ENCODE measurements at regions not wholly inside any gene's neighbourhood (a gene's known extent, or its start where the extent isn't known, plus 50 kb on each side); places are given as distances from the start of the nearest gene placed in this dataset.

DNA sequence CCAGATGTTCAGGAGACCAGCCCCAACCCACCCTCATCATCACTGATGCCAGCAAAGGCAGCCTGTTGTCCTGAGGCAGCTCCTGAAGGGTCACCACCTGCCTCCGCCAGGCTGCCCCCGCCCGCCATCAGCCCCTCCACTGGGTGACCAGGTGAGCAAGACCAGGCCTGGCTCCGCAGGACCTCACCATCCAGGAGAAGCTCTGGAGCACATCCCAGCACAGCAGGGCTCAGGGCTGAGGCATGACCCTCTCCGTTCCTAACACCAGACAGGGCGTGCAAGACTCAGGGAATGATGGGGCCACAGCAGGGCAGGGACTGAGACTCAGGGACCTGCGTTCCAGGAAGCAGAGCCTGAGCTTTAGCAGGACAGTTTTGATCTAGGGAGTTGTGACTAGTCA is 218.8 kb upstream of the RAB6C start:
- H3K9me3 ChIP-seq (ENCODE audit: control insufficient read depth in 4 of 4, low read length in 3 of 4), result no peaks in the 10 kb centered on the region
- no peaks in the 10 kb centered on the region for H3K4me1 ChIP-seq (ENCODE audit: control insufficient read depth in 4 of 4, insufficient read depth in 4 of 4, low read length in 3 of 4)
- H3K4me3 ChIP-seq (ENCODE audit: low read depth in 1 of 3, low read length in 3 of 3), result no peak overlapping the region
- no peak overlapping the region for H3K27ac ChIP-seq (ENCODE audit: low read depth in 1 of 2, low read length in 2 of 2)
- WGBS, result 93% methylated on average over 7 of the region's 7 CpGs
- TF ChIP-seq, protein P1, sequence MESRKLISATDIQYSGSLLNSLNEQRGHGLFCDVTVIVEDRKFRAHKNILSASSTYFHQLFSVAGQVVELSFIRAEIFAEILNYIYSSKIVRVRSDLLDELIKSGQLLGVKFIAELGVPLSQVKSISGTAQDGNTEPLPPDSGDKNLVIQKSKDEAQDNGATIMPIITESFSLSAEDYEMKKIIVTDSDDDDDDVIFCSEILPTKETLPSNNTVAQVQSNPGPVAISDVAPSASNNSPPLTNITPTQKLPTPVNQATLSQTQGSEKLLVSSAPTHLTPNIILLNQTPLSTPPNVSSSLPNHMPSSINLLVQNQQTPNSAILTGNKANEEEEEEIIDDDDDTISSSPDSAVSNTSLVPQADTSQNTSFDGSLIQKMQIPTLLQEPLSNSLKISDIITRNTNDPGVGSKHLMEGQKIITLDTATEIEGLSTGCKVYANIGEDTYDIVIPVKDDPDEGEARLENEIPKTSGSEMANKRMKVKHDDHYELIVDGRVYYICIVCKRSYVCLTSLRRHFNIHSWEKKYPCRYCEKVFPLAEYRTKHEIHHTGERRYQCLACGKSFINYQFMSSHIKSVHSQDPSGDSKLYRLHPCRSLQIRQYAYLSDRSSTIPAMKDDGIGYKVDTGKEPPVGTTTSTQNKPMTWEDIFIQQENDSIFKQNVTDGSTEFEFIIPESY (IDR thresholded peaks at IDR 0.05), result no peak
- TF ChIP-seq HNF4G (IDR thresholded peaks at IDR 0.05) (no peak), TAF1 (conservative IDR thresholded peaks at IDR 0.05) (no peak), GABPA (IDR thresholded peaks at IDR 0.05 in 1 of 2, conservative IDR thresholded peaks at IDR 0.05 in 1 of 2) (no peak), RXRA (IDR thresholded peaks at IDR 0.05) (no peak), JUND (IDR thresholded peaks at IDR 0.05) (no peak), EGR1 (IDR thresholded peaks at IDR 0.05; ENCODE audit: low read depth in 2 of 2) (no peak)
- TF ChIP-seq, protein P2, sequence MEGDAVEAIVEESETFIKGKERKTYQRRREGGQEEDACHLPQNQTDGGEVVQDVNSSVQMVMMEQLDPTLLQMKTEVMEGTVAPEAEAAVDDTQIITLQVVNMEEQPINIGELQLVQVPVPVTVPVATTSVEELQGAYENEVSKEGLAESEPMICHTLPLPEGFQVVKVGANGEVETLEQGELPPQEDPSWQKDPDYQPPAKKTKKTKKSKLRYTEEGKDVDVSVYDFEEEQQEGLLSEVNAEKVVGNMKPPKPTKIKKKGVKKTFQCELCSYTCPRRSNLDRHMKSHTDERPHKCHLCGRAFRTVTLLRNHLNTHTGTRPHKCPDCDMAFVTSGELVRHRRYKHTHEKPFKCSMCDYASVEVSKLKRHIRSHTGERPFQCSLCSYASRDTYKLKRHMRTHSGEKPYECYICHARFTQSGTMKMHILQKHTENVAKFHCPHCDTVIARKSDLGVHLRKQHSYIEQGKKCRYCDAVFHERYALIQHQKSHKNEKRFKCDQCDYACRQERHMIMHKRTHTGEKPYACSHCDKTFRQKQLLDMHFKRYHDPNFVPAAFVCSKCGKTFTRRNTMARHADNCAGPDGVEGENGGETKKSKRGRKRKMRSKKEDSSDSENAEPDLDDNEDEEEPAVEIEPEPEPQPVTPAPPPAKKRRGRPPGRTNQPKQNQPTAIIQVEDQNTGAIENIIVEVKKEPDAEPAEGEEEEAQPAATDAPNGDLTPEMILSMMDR (IDR thresholded peaks at IDR 0.05; ENCODE audit: low read depth, low read length, missing input control), result no peak
- TF ChIP-seq, protein P3, sequence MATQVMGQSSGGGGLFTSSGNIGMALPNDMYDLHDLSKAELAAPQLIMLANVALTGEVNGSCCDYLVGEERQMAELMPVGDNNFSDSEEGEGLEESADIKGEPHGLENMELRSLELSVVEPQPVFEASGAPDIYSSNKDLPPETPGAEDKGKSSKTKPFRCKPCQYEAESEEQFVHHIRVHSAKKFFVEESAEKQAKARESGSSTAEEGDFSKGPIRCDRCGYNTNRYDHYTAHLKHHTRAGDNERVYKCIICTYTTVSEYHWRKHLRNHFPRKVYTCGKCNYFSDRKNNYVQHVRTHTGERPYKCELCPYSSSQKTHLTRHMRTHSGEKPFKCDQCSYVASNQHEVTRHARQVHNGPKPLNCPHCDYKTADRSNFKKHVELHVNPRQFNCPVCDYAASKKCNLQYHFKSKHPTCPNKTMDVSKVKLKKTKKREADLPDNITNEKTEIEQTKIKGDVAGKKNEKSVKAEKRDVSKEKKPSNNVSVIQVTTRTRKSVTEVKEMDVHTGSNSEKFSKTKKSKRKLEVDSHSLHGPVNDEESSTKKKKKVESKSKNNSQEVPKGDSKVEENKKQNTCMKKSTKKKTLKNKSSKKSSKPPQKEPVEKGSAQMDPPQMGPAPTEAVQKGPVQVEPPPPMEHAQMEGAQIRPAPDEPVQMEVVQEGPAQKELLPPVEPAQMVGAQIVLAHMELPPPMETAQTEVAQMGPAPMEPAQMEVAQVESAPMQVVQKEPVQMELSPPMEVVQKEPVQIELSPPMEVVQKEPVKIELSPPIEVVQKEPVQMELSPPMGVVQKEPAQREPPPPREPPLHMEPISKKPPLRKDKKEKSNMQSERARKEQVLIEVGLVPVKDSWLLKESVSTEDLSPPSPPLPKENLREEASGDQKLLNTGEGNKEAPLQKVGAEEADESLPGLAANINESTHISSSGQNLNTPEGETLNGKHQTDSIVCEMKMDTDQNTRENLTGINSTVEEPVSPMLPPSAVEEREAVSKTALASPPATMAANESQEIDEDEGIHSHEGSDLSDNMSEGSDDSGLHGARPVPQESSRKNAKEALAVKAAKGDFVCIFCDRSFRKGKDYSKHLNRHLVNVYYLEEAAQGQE (IDR thresholded peaks at IDR 0.05), result no peak
- TF ChIP-seq, protein P4, sequence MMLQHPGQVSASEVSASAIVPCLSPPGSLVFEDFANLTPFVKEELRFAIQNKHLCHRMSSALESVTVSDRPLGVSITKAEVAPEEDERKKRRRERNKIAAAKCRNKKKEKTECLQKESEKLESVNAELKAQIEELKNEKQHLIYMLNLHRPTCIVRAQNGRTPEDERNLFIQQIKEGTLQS (IDR thresholded peaks at IDR 0.05), result no peak
- H3K36me3 ChIP-seq (ENCODE audit: control insufficient read depth in 4 of 4, insufficient read depth in 3 of 4, low read depth in 1 of 4, low read length in 3 of 4), result no peaks in the 10 kb centered on the region
- DNase-seq (ENCODE audit: low spot score), result peak; percentile 22
- no peak overlapping the region for H3K9ac ChIP-seq (ENCODE audit: low read depth in 1 of 2, low read length in 2 of 2)
- no peaks in the 10 kb centered on the region for H3K27me3 ChIP-seq (ENCODE audit: control insufficient read depth in 4 of 4, insufficient read depth in 4 of 4, low read length in 3 of 4)

DNA sequence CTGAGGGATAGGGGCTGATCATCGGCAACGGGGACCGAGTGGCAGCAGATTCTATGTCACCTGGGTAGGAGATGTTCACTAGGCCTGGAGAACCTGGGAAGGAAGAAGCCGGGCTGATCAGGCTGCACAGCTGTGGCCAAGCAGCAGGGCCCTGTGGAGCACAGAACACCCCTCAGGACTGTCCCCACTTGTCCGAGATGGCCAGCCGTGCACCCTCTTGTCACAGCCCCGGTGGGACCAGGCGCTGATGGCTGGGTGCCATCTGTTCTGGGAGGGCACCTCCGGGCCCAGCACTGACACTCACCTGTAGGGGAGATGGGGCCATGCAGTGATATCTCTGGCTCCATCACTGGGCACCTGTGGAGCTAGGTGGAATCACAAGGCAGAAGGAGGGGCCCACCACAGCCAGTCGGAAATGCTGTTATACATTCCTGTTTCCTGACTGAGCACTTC is 217.9 kb upstream of the RAB6C start:
- Histone ChIP-seq H3K27me3 (ENCODE audit: control insufficient read depth in 4 of 4, insufficient read depth in 4 of 4, low read length in 3 of 4) (no peaks in the 10 kb centered on the region), H3K4me3 (ENCODE audit: low read depth in 1 of 3, low read length in 3 of 3) (no peak overlapping the region), H3K9ac (ENCODE audit: low read depth in 1 of 2, low read length in 2 of 2) (no peak overlapping the region), H3K36me3 (ENCODE audit: control insufficient read depth in 4 of 4, insufficient read depth in 3 of 4, low read depth in 1 of 4, low read length in 3 of 4) (no peaks in the 10 kb centered on the region), H3K27ac (ENCODE audit: low read depth in 1 of 2, low read length in 2 of 2) (no peak overlapping the region), H3K4me1 (ENCODE audit: control insufficient read depth in 4 of 4, insufficient read depth in 4 of 4, low read length in 3 of 4) (no peaks in the 10 kb centered on the region), H3K9me3 (ENCODE audit: control insufficient read depth in 4 of 4, low read length in 3 of 4) (no peaks in the 10 kb centered on the region)
- WGBS, result 91% methylated on average over 10 of the region's 10 CpGs
- DNase-seq (ENCODE audit: low spot score), result peak; percentile 17
- TF ChIP-seq SP1 (IDR thresholded peaks at IDR 0.05) (no peak), RAD21 (IDR thresholded peaks at IDR 0.05) (no peak), JUND (IDR thresholded peaks at IDR 0.05) (no peak), NR2F2 (IDR thresholded peaks at IDR 0.05) (no peak), YY1 (IDR thresholded peaks at IDR 0.05) (no peak), FOXA2 (IDR thresholded peaks at IDR 0.05) (no peak), FOXA1 (IDR thresholded peaks at IDR 0.05) (no peak), RXRA (IDR thresholded peaks at IDR 0.05) (no peak), HNF4A (conservative IDR thresholded peaks at IDR 0.05) (no peak), EGR1 (IDR thresholded peaks at IDR 0.05; ENCODE audit: low read depth in 2 of 2) (no peak), GABPA (IDR thresholded peaks at IDR 0.05 in 1 of 2, conservative IDR thresholded peaks at IDR 0.05 in 1 of 2) (no peak), HNF4G (IDR thresholded peaks at IDR 0.05) (no peak), TAF1 (conservative IDR thresholded peaks at IDR 0.05) (no peak)
- TF ChIP-seq, protein P5, sequence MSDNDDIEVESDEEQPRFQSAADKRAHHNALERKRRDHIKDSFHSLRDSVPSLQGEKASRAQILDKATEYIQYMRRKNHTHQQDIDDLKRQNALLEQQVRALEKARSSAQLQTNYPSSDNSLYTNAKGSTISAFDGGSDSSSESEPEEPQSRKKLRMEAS (IDR thresholded peaks at IDR 0.05), result no peak
- TF ChIP-seq, protein P1 (IDR thresholded peaks at IDR 0.05), result no peak
- TF ChIP-seq, protein P2 (IDR thresholded peaks at IDR 0.05; ENCODE audit: low read depth, low read length, missing input control), result no peak
- TF ChIP-seq, protein P4 (IDR thresholded peaks at IDR 0.05), result no peak

All from liver (tissue), 8 donors.